ENCODE measurements at regions not wholly inside any gene's neighbourhood (a gene's known extent, or its start where the extent isn't known, plus 50 kb on each side); places are given as distances from the start of the nearest gene placed in this dataset.
A peak's percentile ranks its signal among the peaks of the same experiment; 100 is the strongest.
"Not testable (repeated sequence)": the region's sequence is repeated elsewhere in the genome, so short reads cannot be mapped to it uniquely, and the experiment has no call there.

GRCh38 chr2:111662039-111662770 lies 221.8 kb downstream of the ANAPC1 start:
- DNase-seq = no peak

GRCh38 chr2:111662771-111663470 lies 221.1 kb downstream of the ANAPC1 start:
- DNase-seq = no peak

GRCh38 chr2:111663471-111664274 lies 220.3 kb downstream of the ANAPC1 start:
- DNase-seq = no peak

- DNase-seq = no peak
Observed at GRCh38 chr2:111664275-111664850, 219.6 kb downstream of the ANAPC1 start.

- no peak for DNase-seq
Observed at GRCh38 chr2:111665011-111665410, 219.0 kb downstream of the ANAPC1 start.

- DNase-seq = peak; percentile 53
Observed at GRCh38 chr2:111665551-111666116, 218.4 kb downstream of the ANAPC1 start.

GRCh38 chr2:111666160-111666559 lies 217.8 kb downstream of the ANAPC1 start:
- no peak for DNase-seq

- DNase-seq = no peak
Observed at GRCh38 chr2:111667001-111667400, 217.0 kb downstream of the ANAPC1 start.

- peak; percentile 72 for DNase-seq
Observed at GRCh38 chr2:111667542-111668273, 216.3 kb downstream of the ANAPC1 start.

GRCh38 chr2:111668274-111668616 lies 215.7 kb downstream of the ANAPC1 start:
- no peak for DNase-seq

GRCh38 chr2:111668741-111669140 lies 215.3 kb downstream of the ANAPC1 start:
- no peak for DNase-seq

- peak; percentile 6 for DNase-seq
Observed at GRCh38 chr2:111669928-111670695, 213.9 kb downstream of the ANAPC1 start.

- DNase-seq = no peak
Observed at GRCh38 chr2:111670776-111671175, 213.2 kb downstream of the ANAPC1 start.

- peak; percentile 94 for DNase-seq
Observed at GRCh38 chr2:111671426-111672150, 212.4 kb downstream of the ANAPC1 start.

GRCh38 chr2:111672641-111673040 lies 211.4 kb downstream of the ANAPC1 start:
- DNase-seq = not testable (repeated sequence)

GRCh38 chr2:111673526-111673925 lies 210.5 kb downstream of the ANAPC1 start:
- no peak for DNase-seq

GRCh38 chr2:111675419-111676194 lies 208.4 kb downstream of the ANAPC1 start:
- peak; percentile 72 for DNase-seq

GRCh38 chr2:111676291-111676822 lies 207.6 kb downstream of the ANAPC1 start:
- no peak for DNase-seq

- DNase-seq = no peak
Observed at GRCh38 chr2:111678161-111678560, 205.8 kb downstream of the ANAPC1 start.

GRCh38 chr2:111678651-111679050 lies 205.3 kb downstream of the ANAPC1 start:
- DNase-seq = no peak

All from MV-4-11 (cell line).